ENCODE measurements at regions not wholly inside any gene's neighbourhood (a gene's known extent, or its start where the extent isn't known, plus 50 kb on each side); places are given as distances from the start of the nearest gene placed in this dataset.

GRCh38 chr1:88060112-88060673, 623.9 kb upstream of the PKN2 start:
- no peak for DNase-seq (ENCODE audit: low spot score)

- DNase-seq (ENCODE audit: low spot score), result no peak
Measured at GRCh38 chr1:88060750-88061491, 623.2 kb upstream of the PKN2 start.

GRCh38 chr1:88061492-88062177, 622.4 kb upstream of the PKN2 start:
- DNase-seq (ENCODE audit: low spot score), result peak; percentile 61

GRCh38 chr1:88062650-88063153, 621.4 kb upstream of the PKN2 start:
- DNase-seq (ENCODE audit: low spot score), result no peak

- DNase-seq (ENCODE audit: low spot score), result no peak
Measured at GRCh38 chr1:88063605-88064004, 620.5 kb upstream of the PKN2 start.

GRCh38 chr1:88068407-88068960, 615.6 kb upstream of the PKN2 start:
- no peak for DNase-seq (ENCODE audit: low spot score)

- no peak for DNase-seq (ENCODE audit: low spot score)
Measured at GRCh38 chr1:88070956-88071355, 613.1 kb upstream of the PKN2 start.

- no peak for DNase-seq (ENCODE audit: low spot score)
Measured at GRCh38 chr1:88074661-88075060, 609.4 kb upstream of the PKN2 start.

- DNase-seq (ENCODE audit: low spot score), result no peak
Measured at GRCh38 chr1:88075813-88076212, 608.3 kb upstream of the PKN2 start.

GRCh38 chr1:88079036-88079435, 605.0 kb upstream of the PKN2 start:
- DNase-seq (ENCODE audit: low spot score), result peak; percentile 17

GRCh38 chr1:88080875-88081274, 603.2 kb upstream of the PKN2 start:
- no peak for DNase-seq (ENCODE audit: low spot score)

- peak; percentile 18 for DNase-seq (ENCODE audit: low spot score)
Measured at GRCh38 chr1:88088481-88088880, 595.6 kb upstream of the PKN2 start.

- no peak for DNase-seq (ENCODE audit: low spot score)
Measured at GRCh38 chr1:88089961-88090360, 594.1 kb upstream of the PKN2 start.

- no peak for DNase-seq (ENCODE audit: low spot score)
Measured at GRCh38 chr1:88098881-88099280, 585.2 kb upstream of the PKN2 start.

- DNase-seq (ENCODE audit: low spot score), result no peak
Measured at GRCh38 chr1:88101041-88101440, 583.0 kb upstream of the PKN2 start.

GRCh38 chr1:88104236-88104635, 579.8 kb upstream of the PKN2 start:
- no peak for DNase-seq (ENCODE audit: low spot score)

GRCh38 chr1:88104886-88105285, 579.2 kb upstream of the PKN2 start:
- DNase-seq (ENCODE audit: low spot score), result no peak

- no peak for DNase-seq (ENCODE audit: low spot score)
Measured at GRCh38 chr1:88111816-88112215, 572.3 kb upstream of the PKN2 start.

- DNase-seq (ENCODE audit: low spot score), result no peak
Measured at GRCh38 chr1:88117597-88117996, 566.5 kb upstream of the PKN2 start.

- peak; percentile 3 for DNase-seq (ENCODE audit: low spot score)
Measured at GRCh38 chr1:88118176-88118845, 565.8 kb upstream of the PKN2 start.

GRCh38 chr1:88124614-88125013, 559.5 kb upstream of the PKN2 start:
- no peak for DNase-seq (ENCODE audit: low spot score)

GRCh38 chr1:88126467-88126866, 557.6 kb upstream of the PKN2 start:
- DNase-seq (ENCODE audit: low spot score), result no peak

Measured in SK-N-DZ (cell line).